GM21367 (cell line): ENCODE measurements at regions not wholly inside any gene's neighbourhood (a gene's known extent, or its start where the extent isn't known, plus 50 kb on each side); places are given as distances from the start of the nearest gene placed in this dataset.
"Not testable (repeated sequence)": the region's sequence is repeated elsewhere in the genome, so short reads cannot be mapped to it uniquely, and the experiment has no call there.

Experiments
- ATAC-seq: cut with Tn5 transposase; IDR thresholded peaks from one replicate; pipeline ENCODE4 v1.9.1; 2021; ENCODE audit not compliant: unreplicated experiment

GRCh38 chr7:24392774-24393173, 108.8 kb downstream of the NPY start:
- ATAC-seq = no peak

GRCh38 chr7:24395512-24395911, 111.5 kb downstream of the NPY start:
- no peak for ATAC-seq

DNA sequence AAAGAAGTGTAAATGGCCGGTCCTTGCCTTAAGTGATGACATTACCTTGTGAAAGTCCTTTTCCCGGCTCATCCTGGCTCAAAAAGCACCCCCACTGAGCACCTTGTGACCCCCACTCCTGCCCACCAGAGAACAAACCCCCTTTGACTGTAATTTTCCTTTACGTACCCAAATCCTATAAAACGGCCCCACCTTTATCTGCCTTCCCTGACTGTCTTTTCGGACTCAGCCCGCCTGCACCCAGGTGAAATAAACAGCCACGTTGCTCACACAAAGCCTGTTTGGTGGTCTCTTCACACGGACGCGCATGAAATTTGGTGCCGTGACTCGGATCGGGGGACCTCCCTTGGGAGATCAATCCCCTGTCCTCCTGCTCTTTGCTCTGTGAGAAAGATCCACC, 112.4 kb downstream of the NPY start:
- not testable (repeated sequence) for ATAC-seq

- peak; percentile 53 for ATAC-seq
Observed at GRCh38 chr7:24401628-24402593, 117.9 kb downstream of the NPY start.

DNA sequence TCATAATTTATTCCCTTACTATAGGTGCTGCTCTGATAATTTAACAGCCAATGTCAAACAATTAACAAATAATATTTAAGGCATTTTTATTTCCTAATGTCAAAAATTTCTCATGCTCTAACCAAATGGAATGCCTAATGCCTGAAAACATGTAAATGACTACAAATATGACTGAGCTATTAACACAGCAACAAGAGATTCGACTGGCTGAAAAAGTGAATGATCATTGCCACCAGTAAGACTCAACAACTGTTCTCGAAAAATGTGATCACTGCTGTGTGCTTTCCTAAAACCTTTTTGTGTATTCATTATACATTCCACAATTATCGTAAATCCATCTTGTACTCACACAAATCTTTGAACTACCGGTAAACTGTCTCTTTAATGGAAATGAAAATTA, 118.7 kb downstream of the NPY start:
- no peak for ATAC-seq

GRCh38 chr7:24403557-24403956, 119.6 kb downstream of the NPY start:
- ATAC-seq = no peak

- ATAC-seq = no peak
Observed at GRCh38 chr7:24404315-24404714, 120.3 kb downstream of the NPY start.

- no peak for ATAC-seq
Observed at GRCh38 chr7:24405002-24405401, 121.0 kb downstream of the NPY start.

GRCh38 chr7:24406053-24406788, 122.2 kb downstream of the NPY start:
- ATAC-seq = peak; percentile 60

DNA sequence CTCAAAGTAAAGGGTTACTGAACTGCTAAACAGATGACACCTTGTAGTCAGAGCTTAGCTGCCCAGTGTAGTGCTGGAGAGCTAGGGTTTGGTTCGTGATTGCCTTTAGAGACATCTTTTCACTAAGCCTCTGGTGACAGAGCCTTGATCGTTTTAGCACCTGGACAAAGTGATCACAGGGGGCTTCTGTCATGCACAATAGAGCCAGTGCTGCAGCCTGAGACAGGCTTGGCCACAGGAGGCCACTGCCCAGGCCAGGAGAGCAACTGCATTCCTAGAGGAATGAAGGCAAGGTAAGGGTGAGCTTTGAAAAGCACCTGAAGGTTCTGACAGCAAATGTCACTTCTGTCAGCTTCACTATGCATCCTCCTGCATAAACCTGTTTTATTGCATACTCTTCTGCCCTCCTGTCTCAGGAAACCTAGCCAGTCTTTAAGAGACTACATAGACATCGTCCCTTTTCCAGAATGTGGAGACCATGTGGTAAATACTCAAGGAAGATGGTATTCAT, 122.9 kb downstream of the NPY start:
- ATAC-seq = no peak

DNA sequence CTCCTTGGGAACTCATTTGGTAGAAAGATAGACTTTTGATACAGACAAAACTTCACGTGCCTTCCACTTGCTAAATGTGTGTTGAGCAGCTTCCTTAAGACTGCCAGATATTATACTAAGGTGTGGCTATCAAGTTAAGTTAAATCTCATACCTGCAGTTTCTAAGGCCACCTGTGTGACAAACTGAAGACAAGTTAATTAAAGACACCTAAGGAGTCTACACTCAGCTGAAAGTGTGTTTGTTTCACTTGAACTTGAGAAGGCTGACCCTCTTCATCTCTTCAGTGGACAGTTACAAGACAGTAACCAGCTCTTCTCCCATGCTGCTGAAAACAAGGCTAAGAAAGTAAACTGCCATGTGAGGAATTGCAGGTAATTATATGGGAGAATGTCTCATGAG, 124.0 kb downstream of the NPY start:
- no peak for ATAC-seq

GRCh38 chr7:24408798-24409430, 124.9 kb downstream of the NPY start:
- no peak for ATAC-seq

GRCh38 chr7:24409431-24410024, 125.5 kb downstream of the NPY start:
- no peak for ATAC-seq

GRCh38 chr7:24411226-24411625, 127.2 kb downstream of the NPY start:
- ATAC-seq = no peak

- no peak for ATAC-seq
Observed at GRCh38 chr7:24417526-24418120, 133.6 kb downstream of the NPY start.

DNA sequence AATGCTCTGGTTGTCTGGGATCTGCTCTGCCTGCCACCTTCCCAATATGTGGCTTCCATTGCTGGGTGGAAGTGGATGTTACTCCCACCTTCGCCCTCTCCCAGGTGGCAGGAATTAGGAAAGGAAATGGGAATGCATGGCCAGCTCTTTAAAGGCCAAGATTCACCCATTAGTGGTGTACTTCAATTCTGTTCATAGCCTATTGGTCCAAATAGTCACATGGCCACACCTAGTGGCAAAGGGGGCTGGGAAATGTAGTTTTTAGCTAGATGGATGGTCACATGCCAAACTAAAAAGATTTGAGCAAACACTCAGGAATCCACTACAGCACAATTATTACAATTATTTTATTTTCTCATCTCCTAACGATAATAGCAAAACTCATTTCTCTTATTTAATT, 135.1 kb downstream of the NPY start:
- no peak for ATAC-seq

DNA sequence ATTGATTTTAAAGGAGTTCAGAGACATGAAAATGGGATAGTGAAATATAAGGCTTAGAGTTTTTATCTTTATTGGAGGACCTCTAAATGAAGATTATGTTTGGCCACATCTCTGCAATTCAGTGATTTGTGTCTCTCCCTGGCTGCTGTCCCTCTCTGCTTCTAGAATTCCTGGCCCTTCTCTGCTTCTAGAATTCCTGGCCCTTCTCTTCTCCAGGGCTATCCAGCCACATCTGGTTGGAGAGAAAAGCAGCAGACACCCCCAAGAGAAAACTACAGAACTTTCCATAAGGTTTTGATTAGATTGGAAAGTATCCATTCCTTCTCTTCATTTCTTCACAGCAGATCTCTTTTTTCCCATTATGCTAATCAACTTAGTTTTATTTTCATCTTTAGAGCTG, 135.5 kb downstream of the NPY start:
- ATAC-seq = no peak

DNA sequence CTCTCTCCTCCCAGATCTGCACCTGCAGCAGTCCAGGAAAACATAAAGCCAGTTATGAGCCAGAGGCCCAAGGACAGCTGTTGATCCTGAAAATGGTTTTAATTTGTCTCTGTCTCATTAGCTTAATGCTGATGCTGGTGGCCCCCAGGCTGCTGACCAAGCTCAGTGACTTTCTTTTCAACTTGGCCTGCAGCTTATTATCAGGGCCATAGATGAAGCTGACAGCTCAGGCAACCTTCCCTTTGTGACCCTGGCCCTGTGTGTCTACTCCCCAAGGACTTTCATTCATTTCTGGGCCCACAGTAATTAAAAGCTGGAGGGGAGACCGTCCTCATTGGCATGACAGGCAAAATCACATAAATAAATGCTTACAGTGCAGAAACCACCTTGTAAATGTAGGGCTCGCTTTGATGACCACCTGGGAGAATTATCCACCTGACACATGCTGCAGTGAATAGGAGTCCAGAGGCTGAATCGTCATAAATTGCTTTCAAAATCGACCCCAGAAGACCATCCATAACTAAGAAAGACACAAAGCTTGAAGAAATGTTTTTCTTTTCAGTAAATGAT, 138.5 kb downstream of the NPY start:
- ATAC-seq = no peak

DNA sequence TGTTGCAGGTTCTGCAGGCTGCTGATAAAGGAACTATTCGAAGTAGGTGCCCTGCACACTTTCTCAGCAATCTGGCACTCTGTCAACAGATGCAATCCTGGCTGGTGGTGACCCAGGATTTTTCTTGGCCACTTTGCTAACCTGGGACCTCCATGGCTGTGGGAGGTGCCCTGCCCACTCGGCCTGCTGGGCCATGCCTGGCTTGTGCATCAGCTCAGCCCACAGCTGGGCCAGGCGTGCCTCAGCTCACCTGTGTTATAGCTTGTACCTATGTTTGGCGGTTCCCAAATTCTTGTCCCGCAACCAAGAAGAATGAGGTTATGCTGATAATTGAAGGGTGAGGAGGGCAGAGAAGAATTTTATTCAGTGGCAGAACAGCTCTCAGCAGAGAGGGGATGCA, 141.7 kb downstream of the NPY start:
- no peak for ATAC-seq

DNA sequence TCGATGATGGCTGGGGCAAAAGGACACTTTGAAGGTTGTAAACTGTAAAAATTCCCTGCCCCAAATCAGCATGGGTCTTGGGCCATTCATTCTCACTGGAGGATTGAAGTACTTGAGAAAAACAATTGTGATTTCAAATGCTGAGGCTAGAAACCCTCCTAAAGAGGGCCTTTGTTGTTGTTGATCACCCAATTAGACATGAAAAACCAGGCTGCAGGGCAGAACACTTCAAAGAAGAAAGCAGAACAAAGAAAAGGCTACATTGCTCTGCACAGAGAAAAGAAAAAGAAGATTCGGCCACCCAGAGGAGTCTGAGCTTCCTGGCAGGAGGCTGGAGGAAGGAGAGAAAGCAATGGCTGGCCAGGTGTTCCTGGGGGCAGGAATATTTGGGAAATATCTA, 143.1 kb downstream of the NPY start:
- no peak for ATAC-seq
